Testis (tissue), 2 donors: ENCODE measurements at regions not wholly inside any gene's neighbourhood (a gene's known extent, or its start where the extent isn't known, plus 50 kb on each side); places are given as distances from the start of the nearest gene placed in this dataset.
A peak's percentile ranks its signal among the peaks of the same experiment; 100 is the strongest.

Source experiments
- POLR2A ChIP-seq: fragments of 450-650 bp; IDR thresholded peaks from one replicate; pipeline ENCODE4 v1.6.1; 2017; ENCODE audit warnings: antibody characterized with exemption, mild to moderate bottlenecking, moderate library complexity
- TF ChIP-seq, protein P1 (sequence below), 3 experiments: fragments of 450-650 bp in 2 of 3; fragments of 200-600 bp in 1 of 3; sonication (generic) in 1 of 3; IDR thresholded peaks; one replicate each; pipeline ENCODE4 v1.5.1; 2016 to 2019; ENCODE audit warnings: antibody characterized with exemption in 3 of 3, mild to moderate bottlenecking in 2 of 3, moderate library complexity in 1 of 3

- TF ChIP-seq, protein P1, sequence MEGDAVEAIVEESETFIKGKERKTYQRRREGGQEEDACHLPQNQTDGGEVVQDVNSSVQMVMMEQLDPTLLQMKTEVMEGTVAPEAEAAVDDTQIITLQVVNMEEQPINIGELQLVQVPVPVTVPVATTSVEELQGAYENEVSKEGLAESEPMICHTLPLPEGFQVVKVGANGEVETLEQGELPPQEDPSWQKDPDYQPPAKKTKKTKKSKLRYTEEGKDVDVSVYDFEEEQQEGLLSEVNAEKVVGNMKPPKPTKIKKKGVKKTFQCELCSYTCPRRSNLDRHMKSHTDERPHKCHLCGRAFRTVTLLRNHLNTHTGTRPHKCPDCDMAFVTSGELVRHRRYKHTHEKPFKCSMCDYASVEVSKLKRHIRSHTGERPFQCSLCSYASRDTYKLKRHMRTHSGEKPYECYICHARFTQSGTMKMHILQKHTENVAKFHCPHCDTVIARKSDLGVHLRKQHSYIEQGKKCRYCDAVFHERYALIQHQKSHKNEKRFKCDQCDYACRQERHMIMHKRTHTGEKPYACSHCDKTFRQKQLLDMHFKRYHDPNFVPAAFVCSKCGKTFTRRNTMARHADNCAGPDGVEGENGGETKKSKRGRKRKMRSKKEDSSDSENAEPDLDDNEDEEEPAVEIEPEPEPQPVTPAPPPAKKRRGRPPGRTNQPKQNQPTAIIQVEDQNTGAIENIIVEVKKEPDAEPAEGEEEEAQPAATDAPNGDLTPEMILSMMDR (IDR thresholded peaks at IDR 0.05), result peak; percentile 73 to 87 (median 86)
- no peak for TF ChIP-seq POLR2A
These were observed 286.7 kb upstream of the VRK2 start for GRCh38 chr2:57759822-57760300.
